ENCODE measurements at regions not wholly inside any gene's neighbourhood (a gene's known extent, or its start where the extent isn't known, plus 50 kb on each side); places are given as distances from the start of the nearest gene placed in this dataset.

- TF ChIP-seq JUND (IDR thresholded peaks at IDR 0.05) (no peak), POLR2A (IDR thresholded peaks at IDR 0.05; ENCODE audit: borderline replicate concordance, extremely low read depth, insufficient read depth, insufficient read length) (no peak), CTCF (IDR thresholded peaks at IDR 0.05 in 2 of 3, conservative IDR thresholded peaks at IDR 0.05 in 1 of 3; ENCODE audit: borderline replicate concordance in 1 of 3, insufficient read depth in 1 of 3, low read depth in 2 of 3, low read length in 2 of 3) (no peak), MAX (IDR thresholded peaks at IDR 0.05) (no peak), REST (IDR thresholded peaks at IDR 0.05; ENCODE audit: low read depth) (no peak), ZNF274 (IDR thresholded peaks at IDR 0.05; ENCODE audit: low read depth, low read length) (no peak), SIN3A (IDR thresholded peaks at IDR 0.05; ENCODE audit: low read depth) (no peak), EZH2 (IDR thresholded peaks at IDR 0.05) (no peak), TCF7L2 (IDR thresholded peaks at IDR 0.05; ENCODE audit: borderline replicate concordance, extremely low read depth, insufficient read depth, insufficient read length) (no peak), CEBPB (IDR thresholded peaks at IDR 0.05; ENCODE audit: low read depth) (no peak), EGR1 (IDR thresholded peaks at IDR 0.05; ENCODE audit: low read depth) (no peak), POLR2AphosphoS5 (IDR thresholded peaks at IDR 0.05; ENCODE audit: low read depth, low read length) (no peak), ZBTB33 (IDR thresholded peaks at IDR 0.05; ENCODE audit: extremely low read depth, insufficient replicate concordance, low read length) (no peak)
- TF ChIP-seq, protein P1, sequence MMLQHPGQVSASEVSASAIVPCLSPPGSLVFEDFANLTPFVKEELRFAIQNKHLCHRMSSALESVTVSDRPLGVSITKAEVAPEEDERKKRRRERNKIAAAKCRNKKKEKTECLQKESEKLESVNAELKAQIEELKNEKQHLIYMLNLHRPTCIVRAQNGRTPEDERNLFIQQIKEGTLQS (IDR thresholded peaks at IDR 0.05), result no peak
Observed at GRCh38 chr21:31804008-31804394, 68.8 kb upstream of the HUNK start.

Measured in HCT116 (cell line).